ENCODE measurements at regions not wholly inside any gene's neighbourhood (a gene's known extent, or its start where the extent isn't known, plus 50 kb on each side); places are given as distances from the start of the nearest gene placed in this dataset.

DNA sequence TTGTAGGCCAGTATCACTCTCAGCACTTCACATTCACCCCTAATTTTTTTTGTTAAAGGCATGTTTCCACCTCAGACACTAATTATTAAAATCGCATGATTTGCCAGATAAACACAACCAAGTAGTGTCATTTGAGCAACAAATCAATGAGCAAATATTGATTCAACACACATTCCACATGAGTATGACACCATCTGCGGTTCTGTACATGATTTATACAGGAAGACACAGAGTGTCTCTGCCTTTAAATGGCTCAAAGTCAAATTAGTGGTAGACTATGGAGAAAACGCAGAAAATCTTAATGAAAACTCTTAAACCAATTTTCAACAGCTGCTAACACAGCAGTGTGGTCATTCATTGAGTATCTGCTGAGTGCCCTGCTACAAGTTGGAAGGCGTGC is 300.2 kb downstream of the SOX4 start:
- no peak for DNase-seq

- DNase-seq = no peak
These were observed 302.0 kb downstream of the SOX4 start for GRCh38 chr6:21895555-21895954.

GRCh38 chr6:21898107-21898796 is 304.7 kb downstream of the SOX4 start:
- DNase-seq = no peak

GRCh38 chr6:21899708-21900107 is 306.2 kb downstream of the SOX4 start:
- DNase-seq = no peak

DNA sequence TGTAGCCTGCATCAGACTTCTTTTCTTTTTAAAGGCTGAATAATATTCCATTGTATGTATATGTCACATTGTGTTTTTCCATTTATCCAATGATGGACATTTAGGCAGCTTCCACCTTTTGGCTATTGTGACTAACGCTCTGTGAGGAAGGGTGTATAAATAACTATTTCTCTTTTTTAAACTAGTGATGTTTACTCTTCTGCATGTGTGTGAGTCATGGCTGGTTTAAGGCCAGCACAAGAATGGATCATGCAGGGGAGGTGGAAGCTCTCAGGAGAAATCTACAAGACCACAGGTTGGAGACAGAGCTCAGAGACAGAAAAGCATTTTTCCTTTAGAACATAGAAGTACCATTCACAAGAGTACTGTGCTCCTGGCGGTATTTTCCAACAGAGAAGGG is 307.2 kb downstream of the SOX4 start:
- DNase-seq = no peak

DNA sequence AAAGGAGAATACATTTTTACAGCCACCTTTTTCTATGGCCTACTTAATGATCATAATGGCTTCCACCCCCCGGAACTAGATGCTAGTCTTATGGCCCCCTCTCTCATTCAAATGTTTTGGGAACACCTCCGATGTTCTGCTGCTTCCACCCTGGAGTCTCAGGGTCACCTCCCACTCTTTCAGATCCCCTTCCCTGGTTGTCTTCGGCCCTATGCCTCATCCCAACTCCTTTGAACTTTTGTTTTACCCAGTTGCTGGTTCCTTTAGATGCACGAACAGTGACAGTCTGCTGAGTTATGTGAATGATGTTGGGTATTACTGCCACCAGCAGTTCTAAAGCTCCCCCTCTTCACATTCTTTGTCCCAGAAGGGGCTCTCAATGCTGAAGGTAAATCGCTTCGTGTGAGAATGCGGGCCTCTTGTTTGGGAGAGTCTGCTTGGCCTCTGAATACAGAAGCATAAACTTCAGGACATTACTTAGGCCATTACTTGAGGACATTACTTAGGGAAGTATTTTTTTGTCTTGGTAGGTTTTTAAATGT is 309.1 kb downstream of the SOX4 start:
- no peak for DNase-seq

- DNase-seq = no peak
These were observed 312.0 kb downstream of the SOX4 start for GRCh38 chr6:21905531-21905930.

- no peak for DNase-seq
These were observed 313.3 kb downstream of the SOX4 start for GRCh38 chr6:21906826-21907225.

DNA sequence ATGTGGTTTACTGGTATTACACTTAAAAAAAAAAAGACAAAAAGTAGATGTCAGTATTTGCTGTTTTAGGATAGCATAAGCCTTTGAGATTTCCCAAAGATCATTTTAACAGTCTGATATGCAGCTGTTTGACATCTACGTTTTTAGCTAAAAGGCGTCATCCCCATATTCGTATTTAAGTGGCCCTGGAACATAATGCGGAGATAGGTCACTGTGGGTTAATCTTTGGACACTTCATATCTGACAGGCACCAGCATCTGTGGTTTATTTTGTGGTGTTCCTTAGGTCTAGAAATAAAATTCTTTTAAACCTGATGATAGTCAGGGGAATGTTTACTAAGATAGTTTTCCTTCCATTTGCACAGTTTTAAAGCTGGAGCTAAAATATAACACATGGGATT is 313.7 kb downstream of the SOX4 start:
- no peak for DNase-seq

DNA sequence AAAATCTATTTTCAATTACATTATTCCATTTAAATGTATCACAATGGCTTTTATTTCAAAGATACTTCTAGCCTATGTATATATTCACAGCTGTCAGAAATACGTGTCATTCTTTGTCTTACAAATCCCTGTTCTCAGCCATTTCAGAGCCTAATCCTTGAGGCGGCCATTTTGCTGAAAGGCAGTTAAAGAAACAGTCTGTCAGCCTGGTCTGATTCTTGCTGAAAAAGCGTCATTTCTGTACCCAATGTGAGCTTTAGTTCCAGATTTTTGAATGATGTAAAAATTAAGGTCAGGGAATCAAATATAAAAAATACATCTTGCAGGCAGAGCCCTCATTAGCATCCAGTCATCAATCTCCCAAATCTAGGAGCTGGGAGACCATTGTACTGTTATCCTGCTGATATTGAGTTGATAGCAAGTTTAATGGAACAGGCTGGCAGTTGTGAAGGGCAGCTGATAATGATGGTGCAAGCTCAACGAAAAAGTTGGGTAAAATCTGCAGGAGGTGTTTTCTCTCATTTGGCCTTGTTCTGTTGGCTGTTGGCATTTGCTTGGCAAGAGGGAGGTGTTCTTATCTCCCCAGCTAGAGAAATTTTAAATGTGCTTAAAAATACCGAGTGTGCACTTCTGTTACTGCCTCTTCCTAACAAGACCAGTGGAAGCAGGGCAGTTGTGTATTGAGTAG is 314.8 kb downstream of the SOX4 start:
- no peak for DNase-seq

DNA sequence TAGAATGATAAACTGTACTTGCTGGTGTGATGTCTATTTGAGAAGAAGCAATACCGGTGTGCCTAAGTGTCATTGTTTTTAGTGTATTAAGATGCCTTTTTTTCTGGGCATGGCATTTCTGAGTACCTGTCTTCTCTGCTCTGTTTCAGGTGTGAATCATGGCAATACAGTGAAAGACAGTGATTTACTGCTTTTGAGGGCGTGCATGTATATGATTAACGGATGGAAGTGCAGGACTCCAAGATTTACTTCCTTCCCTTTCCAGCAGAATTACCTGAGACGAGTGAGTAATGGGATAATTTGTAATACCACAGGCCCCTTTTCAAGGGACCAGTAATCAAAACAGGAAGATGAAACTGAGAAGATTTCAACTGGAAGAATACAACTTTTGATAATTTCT is 315.8 kb downstream of the SOX4 start:
- DNase-seq = no peak

- DNase-seq = no peak
These were observed 317.7 kb downstream of the SOX4 start for GRCh38 chr6:21911208-21911607.

- DNase-seq = no peak
These were observed 318.7 kb downstream of the SOX4 start for GRCh38 chr6:21912151-21912832.

DNA sequence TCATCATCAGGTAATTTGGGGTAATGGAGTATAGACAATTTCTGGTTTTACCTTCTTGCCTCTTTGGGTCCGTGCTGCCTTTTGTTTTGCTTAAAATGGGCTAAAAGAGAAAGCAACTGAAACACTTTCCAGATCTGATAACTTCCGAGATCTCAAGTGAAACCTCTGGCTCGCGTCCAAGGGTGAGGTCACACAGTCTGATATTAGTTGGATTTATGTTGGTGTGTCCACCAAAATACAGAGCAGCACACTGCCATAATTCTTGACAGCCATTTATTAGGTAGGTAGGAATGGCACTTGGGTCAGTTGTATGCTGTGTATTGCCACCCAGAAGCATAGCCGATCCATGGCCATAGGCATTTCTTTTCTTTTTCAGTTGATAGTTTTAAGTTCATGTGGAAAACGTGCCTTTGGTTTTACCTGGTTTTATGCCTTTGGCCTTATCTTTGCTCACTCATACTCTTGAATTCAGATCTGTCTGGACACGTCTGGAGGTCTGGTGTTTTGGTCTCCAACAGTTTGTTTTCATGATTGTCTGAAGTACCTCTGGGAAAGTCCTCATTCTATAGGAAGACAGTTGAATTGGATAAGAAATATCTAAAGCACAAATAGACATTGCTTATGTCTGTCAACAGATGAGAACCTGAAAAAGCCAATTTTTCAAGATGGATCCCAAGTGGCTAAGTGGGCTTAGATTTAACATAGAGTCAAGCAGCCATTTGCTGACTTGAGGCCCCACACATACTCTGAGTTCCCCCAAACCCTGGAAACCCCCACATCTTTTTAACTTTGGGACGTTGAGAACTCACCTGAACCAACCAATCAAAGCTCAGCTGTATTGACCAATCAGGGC is 320.8 kb downstream of the SOX4 start:
- no peak for DNase-seq

DNA sequence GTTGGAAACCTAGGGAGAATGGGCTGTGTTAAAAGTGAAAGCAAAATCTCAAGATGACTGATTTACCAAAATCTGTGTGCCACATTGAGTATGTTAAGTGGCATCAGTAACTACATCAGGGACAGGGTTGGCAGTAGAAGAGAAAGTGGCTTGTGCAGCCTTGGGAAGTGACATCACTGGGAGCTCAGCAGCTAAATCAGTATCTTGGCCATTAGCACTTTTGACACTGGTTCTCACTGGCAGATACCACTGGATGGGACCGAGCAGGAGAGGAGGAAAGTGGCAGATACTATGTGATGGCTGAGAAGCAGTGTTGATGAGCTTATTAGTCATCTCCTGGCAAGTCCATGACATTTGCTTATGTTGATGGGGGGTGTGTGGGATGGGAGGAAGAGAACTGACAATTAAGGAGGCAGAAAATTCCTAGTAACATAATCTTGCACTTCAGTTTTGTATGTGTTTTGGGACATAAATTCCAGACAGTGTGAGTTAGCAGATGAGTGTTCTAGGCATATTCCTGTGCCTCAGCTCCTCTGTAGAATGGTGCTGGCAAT is 322.2 kb downstream of the SOX4 start:
- no peak for DNase-seq

- no peak for DNase-seq
These were observed 324.5 kb downstream of the SOX4 start for GRCh38 chr6:21918041-21918440.

- no peak for DNase-seq
These were observed 325.1 kb downstream of the SOX4 start for GRCh38 chr6:21918666-21919065.

DNA sequence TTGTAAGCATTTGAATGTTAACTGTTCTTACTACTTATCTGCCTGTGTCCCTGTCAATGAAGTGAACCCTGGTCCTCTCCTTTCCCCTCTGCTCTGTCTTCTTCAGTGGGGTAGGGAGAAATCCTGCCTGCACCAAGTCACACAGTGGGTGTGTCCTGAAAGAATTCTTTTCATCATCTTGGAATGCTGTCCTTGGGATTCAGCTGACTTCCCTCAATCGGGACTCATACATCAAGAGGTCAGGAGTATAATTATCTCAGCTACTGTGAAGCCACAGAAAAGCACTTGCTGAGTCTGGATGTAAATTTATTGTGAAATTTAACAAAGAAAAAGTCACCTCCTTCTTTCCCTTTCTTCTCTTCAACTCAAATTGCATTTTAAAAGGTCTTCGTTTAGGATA is 328.5 kb downstream of the SOX4 start:
- DNase-seq = no peak

GRCh38 chr6:21924002-21924401 is 330.5 kb downstream of the SOX4 start:
- no peak for DNase-seq

GRCh38 chr6:21928827-21929226 is 335.3 kb downstream of the SOX4 start:
- no peak for DNase-seq

GRCh38 chr6:21931641-21932335 is 338.2 kb downstream of the SOX4 start:
- DNase-seq = no peak

DNA sequence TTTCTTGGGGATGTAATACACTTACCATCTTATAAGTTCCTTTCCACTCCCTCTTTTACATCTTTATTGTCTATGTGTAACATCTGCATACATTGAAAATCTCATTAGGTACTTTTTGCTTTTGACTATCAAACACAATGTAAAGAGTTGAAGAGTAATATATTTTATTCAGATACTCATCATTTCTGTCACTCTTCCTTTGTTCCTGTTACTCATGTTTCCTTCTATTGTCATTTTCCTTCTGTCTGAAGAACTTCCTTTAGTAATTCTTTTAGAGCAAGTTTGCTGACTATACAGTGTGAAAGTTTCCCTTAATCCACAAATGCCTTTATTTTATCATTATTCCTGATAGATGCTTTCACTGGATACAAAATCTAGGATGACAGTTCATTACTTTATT is 339.8 kb downstream of the SOX4 start:
- no peak for DNase-seq

All from NCI-H2107 (cell line).